A673 (cell line): ENCODE measurements at regions not wholly inside any gene's neighbourhood (a gene's known extent, or its start where the extent isn't known, plus 50 kb on each side); places are given as distances from the start of the nearest gene placed in this dataset.

Experiments used
- CTCF ChIP-seq: fragments of 300-800, 200-600 bp; sonication (generic); conservative IDR thresholded peaks from 2 replicates; pipeline ENCODE4 v1.5.1; 2017; ENCODE audit warnings: low read depth, mild to moderate bottlenecking, antibody characterized with exemption, low read length, moderate library complexity, mixed read lengths
- EZH2 ChIP-seq: fragments of 200-600 bp; sonication (generic); IDR thresholded peaks from 2 replicates; pipeline ENCODE4 v1.6.1; 2017; ENCODE audit warnings: borderline replicate concordance, low read depth, mild to moderate bottlenecking, mixed read lengths, antibody characterized with exemption, low read length; ENCODE audit not compliant: poor library complexity, severe bottlenecking

GRCh38 chr2:238561230-238561629 lies 134.5 kb downstream of the ASB1 start:
- TF ChIP-seq CTCF (no peak), EZH2 (no peak)
